Ishikawa (cell line): ENCODE measurements at regions not wholly inside any gene's neighbourhood (a gene's known extent, or its start where the extent isn't known, plus 50 kb on each side); places are given as distances from the start of the nearest gene placed in this dataset.

Experiments
- CEBPB ChIP-seq: IDR thresholded peaks from 2 replicates; pipeline ENCODE4 v1.6.1; 2012
- CREB1 ChIP-seq: IDR thresholded peaks from 2 replicates; pipeline ENCODE4 v1.6.1; 2012; ENCODE audit warnings: low read depth
- EGR1 ChIP-seq: IDR thresholded peaks from 2 replicates; pipeline ENCODE4 v1.6.1; 2012
- EP300 ChIP-seq: IDR thresholded peaks from 2 replicates; pipeline ENCODE4 v1.6.1; 2012; ENCODE audit warnings: borderline replicate concordance
- FOXM1 ChIP-seq: IDR thresholded peaks from 2 replicates; pipeline ENCODE4 v1.6.1; 2012; ENCODE audit warnings: low read depth, borderline replicate concordance
- NFIC ChIP-seq: IDR thresholded peaks from 2 replicates; pipeline ENCODE4 v1.6.1; 2012
- RAD21 ChIP-seq: IDR thresholded peaks from 2 replicates; pipeline ENCODE4 v1.6.1; 2012; ENCODE audit warnings: low read depth
- TAF1 ChIP-seq: IDR thresholded peaks from 2 replicates; pipeline ENCODE4 v1.6.1; 2012; ENCODE audit warnings: low read depth, mild to moderate bottlenecking
- TCF12 ChIP-seq: IDR thresholded peaks from 2 replicates; pipeline ENCODE4 v1.6.1; 2012; ENCODE audit warnings: low read depth
- TEAD4 ChIP-seq: IDR thresholded peaks from 2 replicates; pipeline ENCODE4 v1.6.1; 2012
- YY1 ChIP-seq: IDR thresholded peaks from 2 replicates; pipeline ENCODE4 v1.6.1; 2012; ENCODE audit warnings: low read depth
- ZBTB7A ChIP-seq: IDR thresholded peaks from 2 replicates; pipeline ENCODE4 v1.6.1; 2012; ENCODE audit warnings: low read depth
- TF ChIP-seq, protein P1 (sequence below): IDR thresholded peaks from 2 replicates; pipeline ENCODE4 v1.6.1; 2012
- TF ChIP-seq, protein P2 (sequence below): IDR thresholded peaks from 2 replicates; pipeline ENCODE4 v1.6.1; 2012
- TF ChIP-seq, protein P3 (sequence below): IDR thresholded peaks from 2 replicates; pipeline ENCODE4 v1.6.1; 2012; ENCODE audit warnings: low read depth, mild to moderate bottlenecking

DNA sequence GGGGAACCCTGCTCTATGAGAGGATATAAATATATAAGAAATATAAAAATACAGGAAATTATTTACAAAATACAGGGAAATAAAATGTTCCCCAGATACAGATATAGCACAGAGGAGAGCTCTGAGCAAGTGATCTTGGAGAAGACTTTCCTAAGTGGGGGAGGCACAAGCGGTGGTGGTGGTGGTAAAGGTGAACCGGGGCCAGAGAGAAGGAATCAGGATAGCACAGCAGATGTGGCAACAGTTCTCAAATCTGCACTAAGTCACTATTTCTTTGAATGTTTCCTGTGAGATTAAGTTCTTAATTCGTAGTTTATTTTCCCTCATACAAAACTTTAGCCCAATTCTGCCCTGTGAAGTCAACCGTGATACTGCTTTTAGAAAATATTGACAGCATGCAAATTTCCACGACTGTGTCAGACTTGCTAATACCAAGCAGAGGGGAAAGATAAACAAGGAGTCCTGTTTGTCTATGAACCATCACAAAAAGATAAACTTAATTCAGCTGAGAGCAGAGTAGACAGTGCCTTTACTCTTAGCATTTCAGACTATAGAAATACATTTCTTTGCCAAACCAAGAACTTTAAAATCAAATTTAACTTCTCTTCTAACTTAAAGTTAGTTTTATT, 237.5 kb upstream of the POGK start:
- TF ChIP-seq TEAD4 (no peak), CREB1 (no peak), RAD21 (no peak), YY1 (no peak), EP300 (no peak), CEBPB (no peak), EGR1 (no peak), ZBTB7A (no peak), TCF12 (no peak), TAF1 (no peak), NFIC (no peak), FOXM1 (no peak)
- TF ChIP-seq, protein P1, sequence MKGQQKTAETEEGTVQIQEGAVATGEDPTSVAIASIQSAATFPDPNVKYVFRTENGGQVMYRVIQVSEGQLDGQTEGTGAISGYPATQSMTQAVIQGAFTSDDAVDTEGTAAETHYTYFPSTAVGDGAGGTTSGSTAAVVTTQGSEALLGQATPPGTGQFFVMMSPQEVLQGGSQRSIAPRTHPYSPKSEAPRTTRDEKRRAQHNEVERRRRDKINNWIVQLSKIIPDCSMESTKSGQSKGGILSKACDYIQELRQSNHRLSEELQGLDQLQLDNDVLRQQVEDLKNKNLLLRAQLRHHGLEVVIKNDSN = no peak
- TF ChIP-seq, protein P2, sequence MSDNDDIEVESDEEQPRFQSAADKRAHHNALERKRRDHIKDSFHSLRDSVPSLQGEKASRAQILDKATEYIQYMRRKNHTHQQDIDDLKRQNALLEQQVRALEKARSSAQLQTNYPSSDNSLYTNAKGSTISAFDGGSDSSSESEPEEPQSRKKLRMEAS = no peak
- TF ChIP-seq, protein P3, sequence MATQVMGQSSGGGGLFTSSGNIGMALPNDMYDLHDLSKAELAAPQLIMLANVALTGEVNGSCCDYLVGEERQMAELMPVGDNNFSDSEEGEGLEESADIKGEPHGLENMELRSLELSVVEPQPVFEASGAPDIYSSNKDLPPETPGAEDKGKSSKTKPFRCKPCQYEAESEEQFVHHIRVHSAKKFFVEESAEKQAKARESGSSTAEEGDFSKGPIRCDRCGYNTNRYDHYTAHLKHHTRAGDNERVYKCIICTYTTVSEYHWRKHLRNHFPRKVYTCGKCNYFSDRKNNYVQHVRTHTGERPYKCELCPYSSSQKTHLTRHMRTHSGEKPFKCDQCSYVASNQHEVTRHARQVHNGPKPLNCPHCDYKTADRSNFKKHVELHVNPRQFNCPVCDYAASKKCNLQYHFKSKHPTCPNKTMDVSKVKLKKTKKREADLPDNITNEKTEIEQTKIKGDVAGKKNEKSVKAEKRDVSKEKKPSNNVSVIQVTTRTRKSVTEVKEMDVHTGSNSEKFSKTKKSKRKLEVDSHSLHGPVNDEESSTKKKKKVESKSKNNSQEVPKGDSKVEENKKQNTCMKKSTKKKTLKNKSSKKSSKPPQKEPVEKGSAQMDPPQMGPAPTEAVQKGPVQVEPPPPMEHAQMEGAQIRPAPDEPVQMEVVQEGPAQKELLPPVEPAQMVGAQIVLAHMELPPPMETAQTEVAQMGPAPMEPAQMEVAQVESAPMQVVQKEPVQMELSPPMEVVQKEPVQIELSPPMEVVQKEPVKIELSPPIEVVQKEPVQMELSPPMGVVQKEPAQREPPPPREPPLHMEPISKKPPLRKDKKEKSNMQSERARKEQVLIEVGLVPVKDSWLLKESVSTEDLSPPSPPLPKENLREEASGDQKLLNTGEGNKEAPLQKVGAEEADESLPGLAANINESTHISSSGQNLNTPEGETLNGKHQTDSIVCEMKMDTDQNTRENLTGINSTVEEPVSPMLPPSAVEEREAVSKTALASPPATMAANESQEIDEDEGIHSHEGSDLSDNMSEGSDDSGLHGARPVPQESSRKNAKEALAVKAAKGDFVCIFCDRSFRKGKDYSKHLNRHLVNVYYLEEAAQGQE = no peak

DNA sequence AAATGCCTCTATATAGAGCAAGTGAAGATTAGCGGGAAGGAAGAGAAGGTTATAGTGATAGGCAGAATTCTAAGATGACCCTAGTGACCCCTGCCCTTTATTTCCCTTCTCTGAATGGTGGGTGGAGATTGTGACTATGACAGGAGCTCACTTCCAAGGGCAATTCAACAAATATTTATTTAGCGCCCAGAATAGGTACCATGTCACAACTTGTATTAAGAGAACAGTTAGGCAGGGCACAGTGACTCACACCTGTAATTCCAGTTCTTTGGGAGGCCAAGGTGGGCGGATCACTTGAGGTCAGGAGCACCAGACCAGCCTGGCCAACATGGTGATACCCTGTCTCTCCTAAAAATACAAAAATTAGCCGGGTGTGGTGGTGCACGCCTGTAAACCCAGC, 236.0 kb upstream of the POGK start:
- TF ChIP-seq ZBTB7A (no peak), NFIC (no peak), TCF12 (no peak), RAD21 (no peak), YY1 (no peak), TAF1 (no peak), CEBPB (no peak), EGR1 (no peak), EP300 (no peak), TEAD4 (no peak), FOXM1 (no peak), CREB1 (no peak)
- TF ChIP-seq, protein P2 = no peak
- TF ChIP-seq, protein P1 = no peak
- TF ChIP-seq, protein P3 = no peak

DNA sequence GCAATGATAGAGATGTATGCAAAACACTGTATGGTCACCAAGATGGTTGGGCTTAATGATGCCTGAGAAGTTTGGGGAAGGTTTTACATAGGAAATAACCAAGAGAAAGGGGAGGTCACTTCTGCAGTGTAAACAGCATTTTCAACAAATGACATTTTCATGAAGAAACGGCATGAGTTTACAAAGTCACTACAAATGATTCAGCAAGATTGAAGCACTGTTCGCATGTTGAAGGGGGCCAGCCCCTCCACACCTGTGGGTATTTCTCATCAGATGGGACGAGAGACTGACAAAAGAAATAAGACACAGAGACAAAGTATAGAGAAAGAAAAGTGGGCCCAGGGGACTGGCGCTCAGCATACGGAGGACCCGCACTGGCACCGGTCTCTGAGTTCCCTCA, 234.1 kb upstream of the POGK start:
- TF ChIP-seq, protein P1 = no peak
- TF ChIP-seq NFIC (no peak), TCF12 (no peak), TEAD4 (no peak), CEBPB (no peak), RAD21 (no peak), EP300 (no peak), FOXM1 (no peak), TAF1 (no peak), ZBTB7A (no peak), YY1 (no peak), CREB1 (no peak), EGR1 (no peak)
- TF ChIP-seq, protein P2 = no peak
- TF ChIP-seq, protein P3 = no peak

DNA sequence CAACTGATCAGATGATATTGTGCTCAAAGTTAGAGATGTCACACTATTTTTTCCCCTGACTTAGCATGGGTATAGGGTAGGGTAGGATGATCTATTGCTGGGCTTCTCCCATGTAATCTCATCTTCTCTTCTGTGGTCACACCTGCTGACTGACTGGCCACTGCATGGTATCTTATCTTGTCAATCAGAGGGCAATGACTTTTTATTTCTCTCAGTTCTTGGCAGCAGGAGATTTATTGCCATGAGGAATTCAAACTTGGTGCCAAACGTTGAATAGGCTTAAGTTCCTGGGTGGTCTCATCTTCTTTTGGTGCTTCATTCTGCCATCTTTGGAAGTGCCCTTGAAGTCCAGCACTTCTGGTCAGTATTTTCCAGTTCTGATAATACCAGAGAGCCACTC, 226.4 kb upstream of the POGK start:
- TF ChIP-seq EGR1 = no peak
